MM.1S (cell line): ENCODE measurements at regions not wholly inside any gene's neighbourhood (a gene's known extent, or its start where the extent isn't known, plus 50 kb on each side); places are given as distances from the start of the nearest gene placed in this dataset.

Experiments
- DNase-seq: peaks from one replicate; pipeline ENCODE4 v3.0.0-alpha.2; 2015
- H2AFZ ChIP-seq: fragments of 300-600 bp; sonication (generic); 2 replicates; pipeline ENCODE4 v1.6.0; 2016; ENCODE audit warnings: antibody characterized with exemption, low read length
- H3F3A ChIP-seq: fragments of 300-600 bp; sonication (generic); 2 replicates; pipeline ENCODE4 v1.6.1; 2016; ENCODE audit warnings: mild to moderate bottlenecking, antibody characterized with exemption, low read length, moderate library complexity, mixed read lengths; ENCODE audit not compliant: insufficient read depth
- H3K27ac ChIP-seq: fragments of 300-600 bp; sonication (generic); 2 replicates; pipeline ENCODE4 v1.5.1; 2016; ENCODE audit warnings: mild to moderate bottlenecking, low read length
- H3K27me3 ChIP-seq: fragments of 300-600 bp; sonication (generic); replicated peaks from 2 replicates; pipeline ENCODE4 v1.6.0; 2016; ENCODE audit warnings: low read length; ENCODE audit not compliant: insufficient read depth
- H3K36me3 ChIP-seq: fragments of 300-600 bp; sonication (generic); replicated peaks from 2 replicates; pipeline ENCODE4 v1.6.1; 2016; ENCODE audit warnings: mild to moderate bottlenecking, low read length, mixed read lengths; ENCODE audit not compliant: insufficient read depth
- H3K4me1 ChIP-seq: fragments of 300-600 bp; sonication (generic); 2 replicates; pipeline ENCODE4 v1.6.1; 2016; ENCODE audit warnings: low read length, mixed read lengths
- H3K4me2 ChIP-seq: fragments of 300-600 bp; sonication (generic); 2 replicates; pipeline ENCODE4 v1.6.0; 2016; ENCODE audit warnings: low read depth, low read length
- H3K4me3 ChIP-seq: fragments of 300-600 bp; sonication (generic); 2 replicates; pipeline ENCODE4 v1.5.1; 2016; ENCODE audit warnings: low read length, mixed read lengths
- H3K79me2 ChIP-seq: fragments of 300-600 bp; sonication (generic); 2 replicates; pipeline ENCODE4 v1.6.1; 2016; ENCODE audit warnings: mixed run types, low read length, mixed read lengths
- H3K9ac ChIP-seq: fragments of 300-600 bp; sonication (generic); 2 replicates; pipeline ENCODE4 v1.6.1; 2016; ENCODE audit warnings: low read length, mixed read lengths
- H3K9me2 ChIP-seq: fragments of 300-600 bp; sonication (generic); replicated peaks from 2 replicates; pipeline ENCODE4 v1.6.1; 2016; ENCODE audit warnings: mild to moderate bottlenecking, low read length, mixed read lengths; ENCODE audit not compliant: insufficient read depth
- H3K9me3 ChIP-seq: fragments of 300-600 bp; sonication (generic); replicated peaks from 2 replicates; pipeline ENCODE4 v1.6.1; 2016; ENCODE audit warnings: mild to moderate bottlenecking, low read length, mixed read lengths; ENCODE audit not compliant: insufficient read depth
- H4K20me1 ChIP-seq: fragments of 300-600 bp; sonication (generic); 2 replicates; pipeline ENCODE4 v1.6.1; 2016; ENCODE audit warnings: mild to moderate bottlenecking, low read length, moderate library complexity, mixed read lengths; ENCODE audit not compliant: insufficient read depth
- EZH2 ChIP-seq: fragments of 300-600 bp; sonication (generic); optimal IDR thresholded peaks from 2 replicates; pipeline ENCODE3; 2017; ENCODE audit warnings: low read depth, mild to moderate bottlenecking, antibody characterized with exemption, low read length, mixed read lengths
- EZH2phosphoT487 ChIP-seq: fragments of 300-600 bp; sonication (generic); IDR thresholded peaks from 2 replicates; pipeline ENCODE4 v1.6.1; 2018; ENCODE audit warnings: antibody characterized with exemption, low read length
- TF ChIP-seq, protein P1 (sequence below): fragments of 300-600 bp; sonication (generic); IDR thresholded peaks from 2 replicates; pipeline ENCODE4 v1.5.1; 2016; ENCODE audit warnings: antibody characterized with exemption, low read length, mixed read lengths

DNA sequence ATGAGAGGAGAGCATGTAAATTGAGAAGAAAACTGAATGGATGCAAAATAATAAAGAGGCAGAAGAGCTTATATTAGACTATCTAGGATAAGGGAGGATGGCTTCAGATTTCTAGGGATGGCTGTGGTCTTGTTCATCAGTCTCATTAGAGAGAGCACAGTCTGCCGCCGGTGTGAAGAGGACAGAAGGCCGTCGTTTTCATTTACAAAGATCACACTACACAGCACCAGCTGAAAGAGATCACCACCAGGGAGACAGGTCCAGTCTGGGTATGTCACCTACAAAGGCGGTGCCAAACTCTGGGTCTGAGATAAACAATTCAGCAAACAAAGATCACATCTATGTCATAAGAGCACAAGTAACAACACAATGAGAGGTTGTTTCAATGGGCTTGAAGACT lies 1222.3 kb upstream of the SLC10A2 start:
- H3K36me3 ChIP-seq: no peaks in the 10 kb centered on the region
- H3K9me3 ChIP-seq: no peaks in the 10 kb centered on the region
- H3K9ac ChIP-seq: no peak overlapping the region
- TF ChIP-seq EZH2 (no peak), EZH2phosphoT487 (no peak)
- TF ChIP-seq, protein P1, sequence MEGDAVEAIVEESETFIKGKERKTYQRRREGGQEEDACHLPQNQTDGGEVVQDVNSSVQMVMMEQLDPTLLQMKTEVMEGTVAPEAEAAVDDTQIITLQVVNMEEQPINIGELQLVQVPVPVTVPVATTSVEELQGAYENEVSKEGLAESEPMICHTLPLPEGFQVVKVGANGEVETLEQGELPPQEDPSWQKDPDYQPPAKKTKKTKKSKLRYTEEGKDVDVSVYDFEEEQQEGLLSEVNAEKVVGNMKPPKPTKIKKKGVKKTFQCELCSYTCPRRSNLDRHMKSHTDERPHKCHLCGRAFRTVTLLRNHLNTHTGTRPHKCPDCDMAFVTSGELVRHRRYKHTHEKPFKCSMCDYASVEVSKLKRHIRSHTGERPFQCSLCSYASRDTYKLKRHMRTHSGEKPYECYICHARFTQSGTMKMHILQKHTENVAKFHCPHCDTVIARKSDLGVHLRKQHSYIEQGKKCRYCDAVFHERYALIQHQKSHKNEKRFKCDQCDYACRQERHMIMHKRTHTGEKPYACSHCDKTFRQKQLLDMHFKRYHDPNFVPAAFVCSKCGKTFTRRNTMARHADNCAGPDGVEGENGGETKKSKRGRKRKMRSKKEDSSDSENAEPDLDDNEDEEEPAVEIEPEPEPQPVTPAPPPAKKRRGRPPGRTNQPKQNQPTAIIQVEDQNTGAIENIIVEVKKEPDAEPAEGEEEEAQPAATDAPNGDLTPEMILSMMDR: no peak
- no peak for DNase-seq
- no peak overlapping the region for H2AFZ ChIP-seq
- no peaks in the 10 kb centered on the region for H3K79me2 ChIP-seq
- H3K4me2 ChIP-seq: no peak overlapping the region
- no peaks in the 10 kb centered on the region for H3K27me3 ChIP-seq
- H3K9me2 ChIP-seq: no peaks in the 10 kb centered on the region
- H3K4me3 ChIP-seq: no peak overlapping the region
- H4K20me1 ChIP-seq: no peaks in the 10 kb centered on the region
- H3K27ac ChIP-seq: no peak overlapping the region
- no peaks in the 10 kb centered on the region for H3F3A ChIP-seq
- H3K4me1 ChIP-seq: no peaks in the 10 kb centered on the region

DNA sequence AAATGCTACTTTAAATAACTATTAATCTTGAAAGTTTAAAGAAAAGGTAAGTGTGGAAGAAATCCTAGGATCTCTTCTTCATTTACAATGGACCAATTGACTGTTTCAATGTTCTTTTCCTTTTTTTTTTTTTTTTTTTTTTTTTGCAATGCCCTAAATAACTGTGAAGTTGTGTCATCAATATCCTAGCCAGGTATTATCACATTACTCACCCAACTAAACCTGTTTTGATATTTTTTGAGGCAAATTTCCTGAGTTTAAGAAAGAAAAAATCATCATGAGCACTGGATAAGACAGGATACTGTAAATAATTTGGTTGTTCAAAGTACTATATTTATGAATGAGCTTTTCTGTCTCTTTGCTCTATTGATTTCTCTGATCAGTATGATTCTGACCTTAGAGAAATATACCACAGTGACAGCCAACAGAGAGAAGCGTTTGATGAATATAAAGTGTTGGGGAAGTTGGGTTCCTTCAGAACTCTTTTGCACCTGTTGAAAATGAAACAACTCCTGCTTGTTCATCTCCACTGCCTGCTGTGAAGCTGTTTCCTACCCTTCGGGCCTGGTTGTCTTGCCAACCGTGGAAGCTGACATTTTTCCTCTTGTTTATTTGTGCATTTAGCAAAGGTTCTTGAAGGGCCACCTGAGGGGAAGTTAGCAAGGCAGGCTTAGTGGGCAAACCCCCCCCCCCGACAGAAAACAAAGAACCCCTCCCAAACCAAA lies 1220.5 kb upstream of the SLC10A2 start:
- Histone ChIP-seq H2AFZ (no peak overlapping the region), H4K20me1 (no peaks in the 10 kb centered on the region), H3K9ac (no peak overlapping the region), H3K9me2 (no peaks in the 10 kb centered on the region), H3K4me3 (no peak overlapping the region), H3K79me2 (no peaks in the 10 kb centered on the region), H3F3A (no peaks in the 10 kb centered on the region), H3K27me3 (no peaks in the 10 kb centered on the region), H3K4me1 (no peaks in the 10 kb centered on the region), H3K27ac (no peak overlapping the region), H3K9me3 (no peaks in the 10 kb centered on the region), H3K36me3 (no peaks in the 10 kb centered on the region), H3K4me2 (no peak overlapping the region)
- TF ChIP-seq, protein P1: no peak
- TF ChIP-seq EZH2: no peak
- TF ChIP-seq EZH2phosphoT487: no peak
- peak; percentile 16 for DNase-seq

DNA sequence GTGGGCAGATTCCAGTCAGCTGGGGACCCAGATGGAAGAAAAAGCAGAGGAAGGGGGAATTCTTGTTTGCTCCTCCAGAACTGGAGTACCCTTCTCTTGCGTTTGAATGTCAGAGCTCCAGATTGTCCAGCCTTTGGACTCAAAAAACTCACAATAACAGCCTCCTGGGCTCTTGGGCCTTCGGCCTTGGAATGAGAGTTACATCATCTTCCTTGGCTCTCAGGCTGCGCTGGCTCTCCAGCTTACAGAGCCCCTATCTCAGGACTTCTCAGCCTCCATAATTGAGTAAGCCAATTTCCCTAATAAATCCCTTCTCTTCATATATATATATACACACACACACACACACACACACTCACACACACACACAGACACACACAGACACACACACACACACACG lies 1215.7 kb upstream of the SLC10A2 start:
- no peak for DNase-seq
- TF ChIP-seq EZH2phosphoT487: no peak
- TF ChIP-seq, protein P1: no peak
- TF ChIP-seq EZH2: no peak
- Histone ChIP-seq H3K79me2 (no peaks in the 10 kb centered on the region), H3F3A (no peaks in the 10 kb centered on the region), H3K4me1 (no peaks in the 10 kb centered on the region), H3K27me3 (no peaks in the 10 kb centered on the region), H3K4me2 (no peak overlapping the region), H3K9me2 (no peaks in the 10 kb centered on the region), H3K27ac (no peak overlapping the region), H2AFZ (no peak overlapping the region), H3K9ac (no peak overlapping the region), H3K36me3 (no peaks in the 10 kb centered on the region), H3K4me3 (no peak overlapping the region), H3K9me3 (no peaks in the 10 kb centered on the region), H4K20me1 (no peaks in the 10 kb centered on the region)
